ENCODE measurements at regions not wholly inside any gene's neighbourhood (a gene's known extent, or its start where the extent isn't known, plus 50 kb on each side); places are given as distances from the start of the nearest gene placed in this dataset.
"Not testable (repeated sequence)": the region's sequence is repeated elsewhere in the genome, so short reads cannot be mapped to it uniquely, and the experiment has no call there.

DNA sequence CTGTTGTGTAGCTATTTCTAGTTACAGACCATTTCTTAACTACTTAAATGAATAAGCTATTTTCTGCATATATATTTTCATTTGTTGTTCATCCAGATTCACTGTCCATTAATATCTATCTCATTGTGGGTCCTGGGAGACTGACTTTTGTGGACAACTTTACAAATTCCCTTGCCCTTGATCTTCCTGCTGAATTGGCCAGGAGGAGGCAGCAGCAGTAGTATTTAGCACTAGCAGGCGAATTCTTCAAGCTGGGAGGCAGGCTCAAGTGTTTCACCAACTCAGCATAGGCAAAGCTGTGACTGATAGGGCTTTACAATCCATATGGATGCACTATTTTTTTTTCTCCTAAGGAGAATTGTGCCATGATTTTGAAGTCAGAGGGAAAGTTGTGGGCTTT lies 461.0 kb upstream of the NRG3 start:
- DNase-seq (ENCODE audit: low read depth in 2 of 3, low spot score in 1 of 3): no peak

DNA sequence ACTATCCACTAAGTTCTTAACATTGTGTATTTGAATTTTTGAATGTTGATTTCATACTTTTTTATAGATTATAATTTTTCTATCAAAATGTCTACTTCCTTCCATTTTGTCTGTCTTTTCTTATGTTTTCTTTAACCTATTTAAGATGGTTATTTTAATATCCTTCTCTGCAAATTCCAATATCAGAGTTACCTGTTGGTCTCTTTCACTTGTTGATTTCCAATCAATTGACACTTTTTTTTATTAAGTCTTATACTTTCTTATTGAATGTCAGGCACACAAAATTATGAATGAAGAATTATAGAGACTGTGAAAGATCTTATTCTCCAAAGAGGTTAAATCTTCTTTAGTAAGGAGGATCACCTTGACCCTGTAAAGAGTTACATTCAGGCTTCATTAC lies 448.3 kb upstream of the NRG3 start:
- no peak for DNase-seq (ENCODE audit: low read depth in 2 of 3, low spot score in 1 of 3)

DNA sequence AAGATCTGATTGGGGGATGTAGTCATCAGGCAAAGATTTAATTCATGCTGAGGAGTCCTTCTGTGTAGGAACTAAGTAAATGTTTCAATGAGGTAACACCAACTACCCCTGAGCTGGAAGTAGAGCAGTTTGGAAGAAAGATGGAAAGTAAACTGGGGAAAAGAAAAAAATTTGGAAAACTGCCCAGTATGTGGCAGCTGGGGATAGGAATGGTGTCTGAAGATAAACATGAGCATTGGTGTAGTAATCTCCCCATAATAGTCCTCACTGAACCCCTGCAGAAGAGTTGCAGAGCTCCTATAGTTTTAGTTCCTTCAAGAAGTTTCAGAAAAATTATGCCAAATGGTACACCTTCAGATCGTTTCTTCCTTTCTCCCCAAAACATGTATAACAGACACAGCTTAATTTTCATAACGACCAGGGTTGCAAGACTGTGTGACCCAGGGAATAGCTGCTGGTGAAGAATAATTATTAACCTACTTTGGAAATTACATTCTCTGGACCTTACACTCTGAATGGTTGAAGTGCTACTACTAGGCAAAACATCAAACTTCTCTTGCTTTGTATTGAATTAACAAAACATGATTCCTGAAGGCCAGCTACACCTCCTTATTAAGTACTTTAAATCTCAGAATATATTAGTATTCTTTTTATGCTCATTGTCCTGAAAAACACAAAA lies 446.4 kb upstream of the NRG3 start:
- no peak for DNase-seq (ENCODE audit: low read depth in 2 of 3, low spot score in 1 of 3)

DNA sequence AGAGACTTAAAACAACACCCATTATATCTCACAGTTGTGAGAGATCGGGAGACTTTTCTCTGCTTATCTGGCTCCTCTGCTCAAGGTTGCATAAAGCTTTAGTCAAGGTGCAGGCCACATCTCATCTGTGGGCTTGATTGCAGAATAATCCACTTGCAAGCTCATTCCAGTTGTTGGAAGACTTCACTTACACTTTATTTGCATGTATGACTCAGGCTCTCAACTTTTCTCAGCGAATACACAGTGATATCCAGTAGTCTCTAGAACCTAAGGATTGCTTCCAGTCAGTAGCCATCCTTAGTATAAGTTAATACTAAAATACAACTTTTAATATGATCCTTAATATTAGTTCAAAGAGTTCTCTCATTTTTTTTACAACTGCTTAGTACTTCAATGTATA lies 435.5 kb upstream of the NRG3 start:
- DNase-seq (ENCODE audit: low read depth in 2 of 3, low spot score in 1 of 3): no peak

DNA sequence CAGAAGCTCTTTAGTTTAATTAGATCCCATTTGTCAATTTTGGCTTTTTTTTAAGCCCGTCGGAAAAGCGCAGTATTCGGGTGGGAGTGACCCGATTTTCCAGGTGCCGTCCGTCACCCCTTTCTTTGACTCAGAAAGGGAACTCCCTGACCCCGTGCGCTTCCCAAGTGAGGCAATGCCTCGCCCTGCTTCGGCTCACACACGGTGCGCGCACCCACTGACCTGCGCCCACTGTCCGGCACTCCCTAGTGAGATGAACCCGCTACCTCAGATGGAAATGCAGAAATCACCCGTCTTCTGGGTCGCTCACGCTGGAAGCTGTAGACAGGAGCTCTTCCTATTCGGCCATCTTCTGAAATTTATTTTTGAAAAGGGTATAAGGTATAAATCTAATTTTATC lies 433.4 kb upstream of the NRG3 start:
- DNase-seq (ENCODE audit: low read depth in 2 of 3, low spot score in 1 of 3): not testable (repeated sequence)

DNA sequence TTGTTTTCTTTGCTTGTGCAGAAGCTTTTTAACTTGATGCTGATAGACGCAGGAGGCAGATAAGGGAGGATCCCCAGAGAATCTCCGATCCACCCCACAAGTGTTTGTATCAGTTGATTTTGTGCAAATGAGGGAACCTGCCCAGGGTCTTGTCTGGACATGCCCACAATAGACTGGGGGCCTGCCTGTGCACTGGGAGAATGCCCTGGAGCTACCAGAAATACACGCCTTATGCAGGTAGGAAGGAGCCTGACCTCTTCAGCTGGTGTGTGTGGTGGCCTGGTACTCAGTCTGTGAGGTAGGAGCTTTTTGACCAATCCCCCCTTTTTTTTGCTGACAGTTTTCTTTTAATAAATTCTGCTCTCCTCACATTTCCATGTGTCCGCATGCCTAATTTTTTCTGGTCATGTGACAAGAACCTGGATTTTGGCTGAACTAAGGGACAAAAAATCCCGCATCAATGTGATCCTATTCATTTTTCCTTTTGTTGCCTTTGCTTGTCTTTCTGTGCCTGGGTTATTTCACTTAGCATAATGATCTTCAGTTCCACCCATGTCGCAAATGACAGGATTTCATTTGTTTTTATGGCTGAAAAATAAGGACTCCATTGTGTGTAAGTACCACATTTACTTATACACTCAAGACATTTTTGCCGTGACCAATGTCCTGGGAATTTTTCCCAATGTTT lies 430.6 kb upstream of the NRG3 start:
- DNase-seq (ENCODE audit: low read depth in 2 of 3, low spot score in 1 of 3): no peak

DNA sequence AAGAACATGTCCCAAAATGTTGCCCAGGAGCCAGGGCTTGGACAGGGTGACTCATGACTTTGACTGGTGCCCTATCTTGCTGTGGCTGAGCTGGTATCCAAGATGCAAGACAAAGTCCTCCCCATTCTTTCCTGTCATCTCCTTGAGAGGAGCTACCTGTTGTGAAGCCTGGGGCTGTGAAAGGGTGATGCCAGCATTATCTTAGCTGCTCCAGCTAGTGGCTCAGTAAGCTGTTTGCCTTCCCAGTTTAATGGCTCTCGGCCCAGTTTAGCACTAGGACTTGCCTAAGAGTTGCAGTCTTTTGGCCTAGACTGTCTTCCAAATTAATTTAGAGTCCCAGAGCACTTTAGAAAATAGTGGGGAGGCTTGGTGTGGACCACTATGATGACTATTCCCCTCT lies 424.3 kb upstream of the NRG3 start:
- no peak for DNase-seq (ENCODE audit: low read depth in 2 of 3, low spot score in 1 of 3)

DNA sequence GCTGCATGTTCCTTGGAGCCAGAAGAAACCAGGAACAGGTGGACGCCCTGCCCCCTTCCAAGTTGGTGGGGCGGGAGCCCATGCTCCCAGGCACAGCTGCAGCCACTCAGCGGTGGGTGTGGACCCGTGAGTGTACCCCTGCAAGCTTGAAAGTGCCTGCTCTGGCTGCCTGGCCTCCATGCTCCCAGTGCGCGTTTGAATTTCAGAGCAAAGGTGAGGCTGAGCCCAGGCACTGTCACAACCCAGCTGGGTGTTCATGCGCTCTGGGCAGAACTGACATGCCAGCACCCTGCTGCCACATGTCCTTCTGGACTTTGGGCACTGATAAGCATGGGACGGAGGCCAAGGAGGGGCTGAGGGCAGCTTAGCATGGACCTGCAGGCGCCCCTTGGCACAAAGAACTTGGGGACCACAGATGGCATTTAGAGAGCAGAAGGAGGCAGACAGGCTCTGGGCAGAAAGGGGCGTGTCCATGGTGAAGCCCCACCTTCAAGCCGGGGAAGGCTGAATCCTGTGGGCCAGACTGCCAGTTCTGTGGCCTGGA lies 402.0 kb upstream of the NRG3 start:
- DNase-seq (ENCODE audit: low read depth in 2 of 3, low spot score in 1 of 3): no peak

DNA sequence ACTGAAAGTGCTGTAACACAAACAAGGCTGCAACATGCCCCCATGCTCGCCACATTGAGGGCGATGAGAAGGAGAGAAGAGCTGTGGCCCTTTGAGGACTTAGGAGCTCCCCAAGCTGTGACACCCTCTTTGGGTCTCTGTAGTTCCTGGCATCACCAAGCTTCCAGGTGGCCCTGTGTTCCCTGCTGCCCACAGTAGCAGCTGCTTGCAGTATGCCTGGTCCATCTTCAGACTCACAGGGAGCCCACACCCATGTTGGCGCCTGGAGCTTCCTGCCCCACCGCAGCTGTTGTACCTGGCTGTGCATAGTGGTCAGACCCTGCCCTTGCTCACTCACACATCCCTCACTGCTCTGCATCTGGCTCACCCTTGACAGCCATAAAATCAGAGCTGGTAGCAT lies 401.2 kb upstream of the NRG3 start:
- DNase-seq (ENCODE audit: low read depth in 2 of 3, low spot score in 1 of 3): no peak

DNA sequence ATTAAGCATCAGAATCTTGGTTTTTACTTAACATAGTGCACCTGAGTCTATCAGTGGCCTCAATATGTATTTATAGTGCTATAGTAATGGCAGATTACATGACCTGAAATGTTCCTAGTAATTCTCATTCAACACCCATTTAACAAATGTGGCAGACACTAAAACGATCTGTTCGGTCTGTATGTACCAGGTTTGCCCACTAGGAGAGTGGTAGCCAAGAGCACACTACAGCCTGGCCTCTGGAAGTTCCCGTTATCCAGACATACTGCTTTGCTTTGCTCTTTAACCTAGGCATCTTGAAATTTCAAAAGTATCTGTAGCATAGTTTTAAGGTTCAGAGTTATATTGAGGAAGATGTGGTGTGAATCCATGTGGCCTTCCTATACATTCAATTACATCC lies 395.7 kb upstream of the NRG3 start:
- DNase-seq (ENCODE audit: low read depth in 2 of 3, low spot score in 1 of 3): no peak

DNA sequence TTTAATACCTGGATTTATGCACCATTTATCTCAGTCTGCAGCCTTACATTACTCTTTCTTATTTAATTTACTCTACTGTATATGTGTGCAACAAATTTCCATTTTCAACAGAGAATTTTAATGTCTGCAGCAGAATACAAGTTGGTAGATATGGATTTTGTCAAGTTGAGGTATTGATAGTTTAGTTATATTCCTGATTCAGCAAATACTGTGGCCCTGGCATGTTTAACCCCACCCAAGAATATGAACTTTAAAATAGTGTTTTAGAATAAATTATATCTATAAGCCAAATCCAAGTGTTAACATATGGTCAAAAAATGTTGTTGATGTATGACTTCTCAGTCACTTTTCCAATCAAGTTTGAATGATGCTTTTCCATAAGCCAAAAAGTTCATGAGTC lies 378.4 kb upstream of the NRG3 start:
- DNase-seq (ENCODE audit: low read depth in 2 of 3, low spot score in 1 of 3): no peak

DNA sequence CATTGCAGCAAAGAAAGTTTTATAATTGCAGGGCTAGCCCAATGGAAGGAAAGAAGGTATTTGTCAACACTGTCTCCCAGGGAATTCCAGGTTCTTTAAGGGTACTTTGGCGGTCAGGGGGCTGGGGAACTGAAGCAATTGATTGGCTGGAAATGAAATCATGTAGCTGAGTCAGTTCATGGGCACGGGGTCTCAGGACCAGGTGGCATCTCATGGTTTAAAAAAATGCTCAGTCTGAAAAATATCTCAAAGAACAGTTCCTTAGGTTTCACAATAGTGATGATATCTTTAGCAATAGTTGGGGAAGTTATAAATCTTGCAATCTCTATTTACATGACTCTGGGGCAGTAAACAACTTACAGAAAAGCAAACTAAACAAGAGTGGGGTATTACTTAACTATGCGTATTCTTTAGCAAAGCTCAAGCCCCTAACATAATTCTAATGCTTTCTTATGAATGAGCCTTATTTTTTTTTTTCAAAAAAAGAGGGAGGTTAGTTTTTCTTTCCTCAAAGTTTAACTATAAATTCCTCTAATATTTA lies 376.9 kb upstream of the NRG3 start:
- DNase-seq (ENCODE audit: low read depth in 2 of 3, low spot score in 1 of 3): no peak

DNA sequence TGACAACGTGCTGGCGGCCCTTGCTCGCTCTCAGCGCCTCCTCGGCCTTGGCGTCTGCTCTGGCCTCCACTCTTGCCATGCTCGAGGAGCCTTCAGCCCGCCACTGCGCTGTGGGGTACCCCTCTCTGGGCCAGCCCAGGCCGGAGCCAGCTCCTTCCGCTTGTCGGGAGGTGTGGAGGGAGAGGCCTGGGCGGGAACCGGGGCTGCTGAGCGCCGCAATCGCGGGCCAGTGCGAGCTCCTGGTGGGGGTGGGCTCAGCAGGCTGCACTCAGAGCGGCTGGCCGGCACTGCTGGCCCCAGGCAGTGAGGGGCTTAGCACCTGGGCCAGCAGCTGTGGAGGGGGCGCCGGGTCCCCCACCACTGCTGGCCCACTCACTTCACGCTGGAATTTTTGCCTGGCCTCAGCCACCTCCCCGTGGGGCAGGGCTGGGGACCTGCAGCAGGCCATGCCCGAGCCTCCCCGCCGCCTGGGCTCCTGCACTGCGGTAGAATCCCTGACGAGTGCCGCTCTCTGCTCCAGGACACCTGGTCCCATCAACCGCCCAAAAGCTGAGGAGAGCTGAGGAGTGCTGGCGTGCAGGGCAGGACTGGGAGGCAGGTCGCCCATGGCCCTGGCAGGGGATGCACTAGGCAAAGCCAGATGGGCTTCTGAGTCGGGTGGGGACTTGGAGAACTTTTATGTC lies 372.2 kb upstream of the NRG3 start:
- no peak for DNase-seq (ENCODE audit: low read depth in 2 of 3, low spot score in 1 of 3)

DNA sequence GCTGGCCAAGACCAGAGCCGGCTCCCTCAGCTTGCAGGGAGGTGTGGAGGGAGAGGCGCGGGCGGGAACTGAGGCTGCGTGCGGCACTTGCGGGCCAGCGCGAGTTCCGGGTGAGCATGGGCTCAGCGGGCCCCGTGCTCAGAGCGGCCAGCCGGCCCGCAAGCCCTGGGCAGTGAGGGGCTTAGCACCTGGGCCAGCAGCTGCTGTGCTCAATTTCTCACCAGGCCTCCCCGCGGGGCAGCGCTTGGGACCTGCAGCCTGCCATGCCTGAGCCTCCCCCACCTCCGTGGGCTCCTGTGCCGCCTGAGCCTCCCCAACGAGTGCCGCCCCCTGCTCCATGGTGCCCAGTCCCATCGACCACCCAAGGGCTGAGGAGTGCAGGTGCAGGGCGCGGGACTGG lies 369.2 kb upstream of the NRG3 start:
- not testable (repeated sequence) for DNase-seq (ENCODE audit: low read depth in 2 of 3, low spot score in 1 of 3)

DNA sequence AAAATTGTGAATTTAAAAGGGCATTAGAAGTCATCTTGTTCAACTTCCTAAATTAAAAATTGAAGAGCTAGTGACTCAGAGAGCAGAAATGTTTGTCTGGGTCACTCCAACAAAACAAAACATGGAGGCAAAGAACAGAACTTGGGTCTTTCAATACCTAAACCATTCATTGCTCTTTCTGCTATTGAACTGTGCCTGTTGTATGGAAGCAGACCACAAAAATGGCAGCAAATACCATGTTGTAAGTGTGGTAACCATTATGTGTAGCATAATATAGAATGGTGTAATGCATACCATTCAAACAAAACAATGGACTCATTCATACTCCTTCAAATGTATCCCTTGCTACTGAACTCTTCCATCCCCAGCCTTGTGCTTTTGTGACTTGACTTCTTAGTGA lies 360.2 kb upstream of the NRG3 start:
- DNase-seq (ENCODE audit: low read depth in 2 of 3, low spot score in 1 of 3): no peak

DNA sequence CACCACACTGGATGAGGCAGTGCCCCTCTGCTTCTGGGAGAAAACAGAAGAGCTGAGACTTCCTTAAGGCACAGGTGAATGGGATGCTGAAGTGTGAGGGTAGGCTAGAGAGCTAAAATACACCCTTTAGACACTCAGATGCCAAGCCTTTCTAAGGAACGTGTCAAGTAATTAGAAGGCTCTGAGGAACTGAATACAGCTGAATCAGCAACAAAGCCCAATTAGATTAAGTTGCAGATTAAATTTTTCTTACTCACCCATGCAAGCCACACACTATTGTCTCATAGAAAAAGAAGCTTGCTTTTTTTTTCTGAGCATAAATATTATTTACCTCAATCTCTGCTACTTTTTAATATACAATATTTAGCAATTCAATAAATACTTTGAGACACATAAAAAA lies 354.3 kb upstream of the NRG3 start:
- DNase-seq (ENCODE audit: low read depth in 2 of 3, low spot score in 1 of 3): no peak

DNA sequence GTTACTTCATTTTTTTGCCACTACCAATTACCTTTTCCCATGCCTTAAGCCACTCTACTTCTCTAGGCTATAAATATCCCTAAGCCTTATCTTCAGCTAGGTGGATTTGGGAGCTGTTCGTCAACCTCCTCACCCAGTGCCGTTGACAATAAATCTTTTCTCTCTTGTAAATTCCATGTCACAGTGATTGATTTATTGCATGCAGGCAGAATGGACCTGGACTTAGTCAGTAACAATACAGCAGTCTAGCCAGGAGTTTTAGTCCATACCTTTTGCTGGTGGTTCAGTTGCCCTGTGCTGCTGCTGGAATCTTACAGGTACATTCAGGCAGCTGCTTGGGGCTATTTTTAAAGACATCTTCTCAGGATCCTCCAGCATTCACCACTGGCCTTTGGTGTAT lies 350.5 kb upstream of the NRG3 start:
- DNase-seq (ENCODE audit: low read depth in 2 of 3, low spot score in 1 of 3): no peak

DNA sequence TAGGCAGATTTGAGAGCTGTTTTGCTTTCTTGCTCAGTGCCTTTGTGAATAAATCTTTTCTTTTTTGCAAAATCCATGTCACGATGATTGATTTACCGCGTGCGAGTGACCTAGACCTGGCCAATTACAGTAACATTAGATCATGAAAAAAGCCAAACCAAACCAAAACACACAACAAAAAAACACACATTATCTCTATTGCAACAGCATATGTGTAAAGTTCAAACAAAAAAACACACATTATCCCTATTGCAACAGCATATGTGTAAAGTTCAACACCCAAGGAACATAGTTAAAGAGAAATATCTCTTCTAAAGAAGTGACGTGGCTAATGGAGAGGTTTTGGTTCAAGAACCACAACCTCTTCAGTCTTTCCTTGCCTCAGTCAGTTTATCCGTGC lies 342.6 kb upstream of the NRG3 start:
- DNase-seq (ENCODE audit: low read depth in 2 of 3, low spot score in 1 of 3): no peak

DNA sequence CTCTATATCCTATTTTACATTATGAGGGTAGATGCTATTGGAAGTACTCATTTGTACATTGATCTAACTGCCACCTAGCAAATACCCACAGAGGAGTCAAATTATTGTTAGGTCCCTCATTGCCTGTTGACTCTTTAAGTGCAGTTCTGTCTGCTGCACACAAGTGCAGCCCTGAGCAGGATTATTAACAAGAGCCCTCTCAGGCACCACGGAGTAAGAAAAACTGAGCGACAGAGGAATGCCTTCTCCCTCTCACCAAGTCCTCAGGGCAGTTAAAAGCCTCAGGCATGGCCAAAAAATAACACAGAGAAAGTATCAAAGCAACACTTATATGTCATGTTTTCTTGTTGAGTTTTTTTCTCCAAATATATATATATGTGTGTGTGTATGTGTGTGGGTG lies 340.0 kb upstream of the NRG3 start:
- DNase-seq (ENCODE audit: low read depth in 2 of 3, low spot score in 1 of 3): no peak

DNA sequence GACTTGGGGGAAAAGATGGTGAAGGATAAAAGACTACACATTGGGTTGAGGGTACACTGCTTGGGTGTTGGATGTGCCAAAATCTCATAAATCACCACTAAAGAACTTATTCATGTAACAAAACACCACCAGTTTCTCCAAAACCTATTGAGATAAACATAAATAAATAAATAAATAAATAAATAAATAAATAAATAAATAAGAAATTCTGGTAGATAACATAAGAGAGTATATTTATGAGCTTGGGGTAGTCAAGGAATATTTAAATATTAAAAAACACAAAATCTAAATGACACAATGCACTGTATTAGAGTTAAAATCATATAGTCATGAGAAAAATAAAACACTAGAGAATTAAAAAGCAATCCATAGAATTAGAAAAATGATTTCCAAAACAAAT lies 333.5 kb upstream of the NRG3 start:
- no peak for DNase-seq (ENCODE audit: low read depth in 2 of 3, low spot score in 1 of 3)

DNA sequence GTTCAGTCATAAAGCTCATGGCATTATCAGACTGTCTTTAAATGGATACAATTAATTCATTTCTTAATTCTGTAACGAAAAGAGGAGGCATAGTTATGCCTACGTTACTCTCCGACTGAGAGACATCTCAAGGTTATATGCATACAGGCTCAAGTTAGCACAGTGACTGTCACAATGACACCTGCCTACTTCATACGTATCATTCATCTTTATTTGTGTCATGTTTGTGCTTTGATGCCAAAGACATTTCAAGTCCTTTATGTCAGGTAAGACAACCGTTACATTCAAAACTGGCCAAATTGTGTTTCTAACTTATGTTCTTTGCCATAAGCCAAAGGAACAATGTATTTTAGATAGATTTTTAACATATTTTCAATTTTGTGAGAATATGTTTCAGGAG lies 328.8 kb upstream of the NRG3 start:
- no peak for DNase-seq (ENCODE audit: low read depth in 2 of 3, low spot score in 1 of 3)

DNA sequence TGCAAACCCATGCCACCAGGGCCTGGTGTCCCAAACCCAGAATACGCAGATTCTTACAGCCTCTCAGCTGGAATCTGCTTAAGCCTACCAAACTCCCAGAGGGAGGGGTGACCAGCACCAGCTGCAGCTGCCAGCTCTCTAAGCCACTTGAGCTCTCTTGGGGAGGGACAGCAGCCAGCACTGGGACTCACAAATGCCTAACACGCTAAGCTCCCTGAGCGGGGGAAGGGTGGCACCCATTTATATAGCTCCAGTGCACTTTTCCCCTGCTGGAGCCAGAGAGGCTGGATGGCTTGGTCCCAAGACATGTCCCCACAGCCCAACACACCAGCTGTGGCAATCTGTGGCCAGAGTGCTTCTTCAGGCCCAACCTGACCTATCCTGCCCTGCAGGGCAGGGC lies 326.8 kb upstream of the NRG3 start:
- DNase-seq (ENCODE audit: low read depth in 2 of 3, low spot score in 1 of 3): no peak
